Heart right ventricle (tissue), 16 donors: ENCODE measurements at regions not wholly inside any gene's neighbourhood (a gene's known extent, or its start where the extent isn't known, plus 50 kb on each side); places are given as distances from the start of the nearest gene placed in this dataset.

ENCODE experiments used
- ATAC-seq, 8 donors: fragments of 200-7000 bp; cut with Tn5 transposase; one replicate each; pipeline ENCODE4 v1.9.1; 2020; ENCODE audit warnings: mild to moderate bottlenecking in 8 of 8, moderate library complexity in 8 of 8, moderate number of reproducible peaks in 1 of 8
- DNase-seq, 2 donors: peaks; one replicate each; pipeline ENCODE4 v3.0.0-alpha.2; 2020
- H3K27ac ChIP-seq, 10 donors: fragments of 200-600 bp; sonication (generic) in 2 of 10; one replicate each; pipeline versions ENCODE4 v1.5.0 to v1.8.0; 2020 to 2022; ENCODE audit warnings: mild to moderate bottlenecking in 3 of 10
- H3K27me3 ChIP-seq, 7 donors: fragments of 200-600 bp; one replicate each; pipeline ENCODE4 v1.8.0; 2021 to 2022; ENCODE audit warnings: mild to moderate bottlenecking in 2 of 7
- H3K36me3 ChIP-seq, 9 donors: fragments of 200-600 bp; sonication (generic) in 1 of 9; one replicate each; pipeline versions ENCODE4 v1.5.0 to v1.8.0; 2020 to 2022; ENCODE audit warnings: mild to moderate bottlenecking in 2 of 9
- H3K4me1 ChIP-seq, 9 donors: fragments of 200-600 bp; sonication (generic) in 1 of 9; one replicate each; pipeline versions ENCODE4 v1.5.0 to v1.8.0; 2020 to 2022; ENCODE audit warnings: mild to moderate bottlenecking in 4 of 9
- H3K4me3 ChIP-seq, 10 donors: fragments of 200-600 bp; sonication (generic) in 2 of 10; one replicate each; pipeline versions ENCODE4 v1.5.0 to v1.8.0; 2020 to 2022; ENCODE audit warnings: mild to moderate bottlenecking in 7 of 10, moderate library complexity in 2 of 10
- H3K9me3 ChIP-seq, 11 donors: fragments of 200-600 bp in 10 of 11; sonication (generic) in 2 of 11; one replicate each; pipeline versions ENCODE4 v1.5.0 to v1.8.0; 2013 to 2022; ENCODE audit warnings: mild to moderate bottlenecking in 2 of 11, control low read depth in 1 of 11, moderate library complexity in 1 of 11
- CTCF ChIP-seq, 9 donors: fragments of 200-600 bp; sonication (generic) in 2 of 9; IDR thresholded peaks; one replicate each; pipeline versions ENCODE4 v1.5.0 to v1.8.0; 2021 to 2022; ENCODE audit warnings: antibody characterized with exemption in 9 of 9, mild to moderate bottlenecking in 5 of 9, moderate library complexity in 1 of 9
- WGBS, 2 donors: extraction: QIAGEN DNeasy Blood & Tissue Kit; methylation state at CpG; one replicate each; pipeline ENCODE4 v1.1.7; 2013; ENCODE audit warnings: inconsistent platforms in 1 of 2; 5-methylcytosine and 5-hydroxymethylcytosine counted together
- intact Hi-C, 10 donors: fragments of 100-400 bp; cut with DNase I; formaldehyde crosslinking; loops; one replicate each; pipeline versions ENCODE4 v1.11.1 to v1.14.2; 2022
- donor health status: Arrhythmogenic right ventricular cardiomyopathy.
- donor health status: ischemic (EF 13 %, LVEDD 7.1; RV severe dilation, severe dysfunction).
- donor health status: healthy with polysubstance abuse.
- donor health status: DM: no; HTN: yes; CAD: no.
- donor health status: DM: no; HTN: no; CAD: no.
- donor health status: ischemic (EF 25% LVEDD 6.9; RV normal size, moderate dysfunction).
- donor health status: ischemic (EF 25% LVEDD 5.7; RV mildly dilated, moderate dysfunction).
- donor health status: healthy.
- donor health status: DM: yes; HTN: yes; CAD: no.
- donor health status: Ischemic cardiomyopathy.
- donor health status: ischemic (EF 35%, LVEDD 5.7; RV mildly dilated, moderate dysfunction).
- donor health status: nonischemic (EF 11% LVEDD 7.7; RV severe dilation, severe dysfunction).
- donor health status: DM: yes; HTN: yes; CAD: no.
- donor health status: PGD.
- donor health status: ischemic (EF 29% LVEDD 5.4; RV normal size, mild dysfunction).
- donor health status: nonischemic (EF 23%, LVEDD 6.1; RV moderate dilation, normal function).

- Histone ChIP-seq H3K4me1 (peaks cover 0 to 8% (median 0%) of the 10 kb centered on the region in 9 donors), H3K4me3 (no peak overlapping the region), H3K9me3 (no peaks in the 10 kb centered on the region), H3K27me3 (no peaks in the 10 kb centered on the region), H3K36me3 (no peaks in the 10 kb centered on the region), H3K27ac (no peak overlapping the region)
- WGBS, 2 donors: 29 to 49% methylated on average over 3 of the region's 3 CpGs
- no peak for DNase-seq
- ATAC-seq: no peak
- no peak for TF ChIP-seq CTCF (IDR thresholded peaks at IDR 0.05)
- intact Hi-C loops: no loop called here
Measured at GRCh38 chr2:107543793-107544192, 282.9 kb upstream of the RGPD4 start.

GRCh38 chr2:107545066-107545465 is 281.6 kb upstream of the RGPD4 start:
- TF ChIP-seq CTCF (IDR thresholded peaks at IDR 0.05): no peak
- ATAC-seq: no peak
- DNase-seq: no peak
- peaks cover 0 to 8% (median 0%) of the 10 kb centered on the region in 9 donors for H3K4me1 ChIP-seq
- H3K27ac ChIP-seq: no peak overlapping the region
- no peaks in the 10 kb centered on the region for H3K27me3 ChIP-seq
- intact Hi-C loops: no loop called here
- H3K9me3 ChIP-seq: no peaks in the 10 kb centered on the region
- H3K4me3 ChIP-seq: no peak overlapping the region
- 93% methylated on average over 11 of the region's 11 CpGs for WGBS, 2 donors
- H3K36me3 ChIP-seq: no peaks in the 10 kb centered on the region

GRCh38 chr2:107545851-107546250 is 280.8 kb upstream of the RGPD4 start:
- no peaks in the 10 kb centered on the region for H3K27me3 ChIP-seq
- H3K4me3 ChIP-seq: no peak overlapping the region
- intact Hi-C loops: no loop called here
- no peak for DNase-seq
- no peak overlapping the region for H3K27ac ChIP-seq
- TF ChIP-seq CTCF (IDR thresholded peaks at IDR 0.05): no peak
- H3K9me3 ChIP-seq: no peaks in the 10 kb centered on the region
- H3K36me3 ChIP-seq: no peaks in the 10 kb centered on the region
- ATAC-seq: no peak
- WGBS, 2 donors: 48 to 63% methylated on average over 4 of the region's 4 CpGs
- peaks cover 0 to 8% (median 0%) of the 10 kb centered on the region in 9 donors for H3K4me1 ChIP-seq

- H3K4me1 ChIP-seq: peaks cover 0 to 7% (median 0%) of the 10 kb centered on the region in 9 donors
- H3K27ac ChIP-seq: no peak overlapping the region
- H3K4me3 ChIP-seq: no peak overlapping the region
- TF ChIP-seq CTCF (IDR thresholded peaks at IDR 0.05): no peak
- no peaks in the 10 kb centered on the region for H3K9me3 ChIP-seq
- intact Hi-C loops: no loop called here
- H3K27me3 ChIP-seq: no peaks in the 10 kb centered on the region
- WGBS, 2 donors: 40 to 53% methylated on average over 1 of the region's 1 CpG
- ATAC-seq: no peak
- no peak for DNase-seq
- H3K36me3 ChIP-seq: no peaks in the 10 kb centered on the region
Measured at GRCh38 chr2:107548216-107548615, 278.5 kb upstream of the RGPD4 start.
